CD4-positive, alpha-beta T cell (primary cell): ENCODE measurements at regions not wholly inside any gene's neighbourhood (a gene's known extent, or its start where the extent isn't known, plus 50 kb on each side); places are given as distances from the start of the nearest gene placed in this dataset.

Experiments used
- ATAC-seq: fragments of 200-7000 bp; cut with Tn5 transposase; one replicate; pipeline ENCODE4 v1.10.0; 2022; ENCODE audit warnings: mild to moderate bottlenecking; ENCODE audit not compliant: poor library complexity
- CTCF ChIA-PET: fragments of 350-600 bp; sonication (Branson Sonifier 250); formaldehyde crosslinking; loops from one replicate; lab custom pipeline; 2021; ENCODE audit warnings: antibody characterized with exemption, inconsistent platforms; lab: Charles Lee
- POLR2A ChIA-PET: fragments of 350-600 bp; sonication (Branson Sonifier 250); formaldehyde crosslinking; loops from one replicate; lab custom pipeline; 2021; ENCODE audit warnings: antibody characterized with exemption, inconsistent platforms; lab: Charles Lee
- DNase-seq, 14 experiments: peaks; one replicate each; pipeline ENCODE4 v3.0.0-alpha.2; 2013 to 2020; ENCODE audit warnings: mixed read lengths in 2 of 14
- H3K27ac ChIP-seq, 2 donors: one replicate each; pipeline versions ENCODE4 v1.5.1 to v1.7.0; 2013; ENCODE audit warnings: low read length in 2 of 2, low read depth in 1 of 2, mild to moderate bottlenecking in 1 of 2
- H3K27me3 ChIP-seq, 2 experiments: 1 replicate in 1 of 2; 2 replicates in 1 of 2; pipeline versions ENCODE4 v1.6.1 to v1.7.0; 2013; ENCODE audit warnings: low read length in 2 of 2, control low read depth in 1 of 2, mild to moderate bottlenecking in 1 of 2, moderate library complexity in 1 of 2; ENCODE audit not compliant: insufficient read depth in 2 of 2, control insufficient read depth in 1 of 2
- H3K36me3 ChIP-seq: one replicate; pipeline ENCODE4 v1.6.1; 2013; ENCODE audit warnings: low read length, control low read depth; ENCODE audit not compliant: insufficient read depth
- H3K4me1 ChIP-seq: one replicate; pipeline ENCODE4 v1.6.1; 2013; ENCODE audit warnings: low read length, control low read depth; ENCODE audit not compliant: insufficient read depth
- H3K4me3 ChIP-seq: one replicate; pipeline ENCODE4 v1.5.1; 2013; ENCODE audit warnings: mild to moderate bottlenecking, low read length, moderate library complexity
- H3K9me3 ChIP-seq, 2 experiments: 1 replicate in 1 of 2; 2 replicates in 1 of 2; pipeline versions ENCODE4 v1.6.1 to v1.7.0; 2013; ENCODE audit warnings: low read length in 2 of 2, mild to moderate bottlenecking in 2 of 2, control low read depth in 1 of 2, moderate library complexity in 1 of 2; ENCODE audit not compliant: control insufficient read depth in 1 of 2, insufficient read depth in 1 of 2
- H3K27ac Mint-ChIP-seq: one replicate; pipeline ENCODE4 v1.8.0; 2020; ENCODE audit warnings: mixed read lengths
- H3K27me3 Mint-ChIP-seq: one replicate; pipeline ENCODE4 v1.8.0; 2021; ENCODE audit warnings: mixed read lengths
- H3K36me3 Mint-ChIP-seq: one replicate; pipeline ENCODE4 v1.8.0; 2021; ENCODE audit warnings: low read depth, mixed read lengths
- H3K4me1 Mint-ChIP-seq: one replicate; pipeline ENCODE4 v1.8.0; 2021; ENCODE audit warnings: low read depth, mixed read lengths
- H3K4me3 Mint-ChIP-seq: one replicate; pipeline ENCODE4 v1.8.0; 2020; ENCODE audit warnings: mild to moderate bottlenecking, mixed read lengths
- H3K9me3 Mint-ChIP-seq: one replicate; pipeline ENCODE4 v1.8.0; 2020; ENCODE audit warnings: mixed read lengths
- intact Hi-C, 2 experiments: fragments of 100-400 bp; cut with DNase I in 1 of 2; cut with micrococcal nuclease in 1 of 2; formaldehyde crosslinking; loops; one replicate each; pipeline versions ENCODE4 v1.15.1 to v1.9.0; 2023 to 2025; cut with DNase I, micrococcal nuclease
- TF ChIP-seq, protein P1 (sequence below): fragments of 200-600 bp; IDR thresholded peaks from one replicate; pipeline ENCODE4 v1.8.0; 2022; ENCODE audit warnings: antibody characterized with exemption, mild to moderate bottlenecking

GRCh38 chr6:23633996-23634395 is 492.0 kb upstream of the NRSN1 start:
- Mint-ChIP-seq H3K36me3 (no peaks in the 10 kb centered on the region), H3K27ac (no peak overlapping the region), H3K4me1 (no peaks in the 10 kb centered on the region), H3K4me3 (no peak overlapping the region), H3K9me3 (no peaks in the 10 kb centered on the region), H3K27me3 (no peaks in the 10 kb centered on the region)
- no peaks in the 10 kb centered on the region for H3K27me3 ChIP-seq
- intact Hi-C loops, result no loop called here
- ChIA-PET CTCF (no interaction called here), POLR2A (no interaction called here)
- H3K4me1 ChIP-seq, result no peaks in the 10 kb centered on the region
- ATAC-seq (no peak), DNase-seq (no peak)
- H3K27ac ChIP-seq, result no peak overlapping the region
- TF ChIP-seq, protein P1, sequence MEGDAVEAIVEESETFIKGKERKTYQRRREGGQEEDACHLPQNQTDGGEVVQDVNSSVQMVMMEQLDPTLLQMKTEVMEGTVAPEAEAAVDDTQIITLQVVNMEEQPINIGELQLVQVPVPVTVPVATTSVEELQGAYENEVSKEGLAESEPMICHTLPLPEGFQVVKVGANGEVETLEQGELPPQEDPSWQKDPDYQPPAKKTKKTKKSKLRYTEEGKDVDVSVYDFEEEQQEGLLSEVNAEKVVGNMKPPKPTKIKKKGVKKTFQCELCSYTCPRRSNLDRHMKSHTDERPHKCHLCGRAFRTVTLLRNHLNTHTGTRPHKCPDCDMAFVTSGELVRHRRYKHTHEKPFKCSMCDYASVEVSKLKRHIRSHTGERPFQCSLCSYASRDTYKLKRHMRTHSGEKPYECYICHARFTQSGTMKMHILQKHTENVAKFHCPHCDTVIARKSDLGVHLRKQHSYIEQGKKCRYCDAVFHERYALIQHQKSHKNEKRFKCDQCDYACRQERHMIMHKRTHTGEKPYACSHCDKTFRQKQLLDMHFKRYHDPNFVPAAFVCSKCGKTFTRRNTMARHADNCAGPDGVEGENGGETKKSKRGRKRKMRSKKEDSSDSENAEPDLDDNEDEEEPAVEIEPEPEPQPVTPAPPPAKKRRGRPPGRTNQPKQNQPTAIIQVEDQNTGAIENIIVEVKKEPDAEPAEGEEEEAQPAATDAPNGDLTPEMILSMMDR, result no peak
- no peaks in the 10 kb centered on the region for H3K36me3 ChIP-seq
- no peak overlapping the region for H3K4me3 ChIP-seq
- peaks cover 0 to 4% of the 10 kb centered on the region in 2 experiments for H3K9me3 ChIP-seq

DNA sequence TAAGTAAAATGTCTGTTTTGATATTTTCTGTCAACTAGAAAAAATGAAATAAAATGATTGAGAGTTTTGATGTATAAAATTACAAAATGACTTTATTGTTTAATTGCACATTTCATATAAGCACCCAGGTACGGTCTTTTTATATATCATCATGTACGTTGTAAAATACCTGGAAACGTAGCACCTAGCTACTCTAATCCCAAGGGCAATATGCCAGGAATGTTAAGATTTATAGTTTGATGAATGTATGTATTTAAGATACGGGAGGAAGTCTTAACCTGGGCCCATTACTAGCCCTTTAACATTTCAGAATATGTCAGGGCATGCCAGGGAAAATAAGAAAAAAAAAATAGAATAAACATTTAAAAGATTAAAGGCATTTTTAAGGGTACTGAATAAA is 490.9 kb upstream of the NRSN1 start:
- ChIA-PET POLR2A (no interaction called here), CTCF (no interaction called here)
- H3K4me1 Mint-ChIP-seq, result no peaks in the 10 kb centered on the region
- no peaks in the 10 kb centered on the region for H3K36me3 Mint-ChIP-seq
- no peaks in the 10 kb centered on the region for H3K36me3 ChIP-seq
- H3K27me3 Mint-ChIP-seq, result no peaks in the 10 kb centered on the region
- H3K9me3 Mint-ChIP-seq, result no peaks in the 10 kb centered on the region
- H3K9me3 ChIP-seq, result peaks cover 0 to 4% of the 10 kb centered on the region in 2 experiments
- no peaks in the 10 kb centered on the region for H3K4me1 ChIP-seq
- H3K4me3 Mint-ChIP-seq, result no peak overlapping the region
- DNase-seq, result no peak
- H3K27ac Mint-ChIP-seq, result no peak overlapping the region
- H3K27ac ChIP-seq, result no peak overlapping the region
- TF ChIP-seq, protein P1, result no peak
- intact Hi-C loops, result no loop called here
- no peak for ATAC-seq
- H3K4me3 ChIP-seq, result no peak overlapping the region
- no peaks in the 10 kb centered on the region for H3K27me3 ChIP-seq

- no peaks in the 10 kb centered on the region for H3K36me3 ChIP-seq
- Mint-ChIP-seq H3K4me3 (no peak overlapping the region), H3K36me3 (no peaks in the 10 kb centered on the region), H3K27me3 (no peaks in the 10 kb centered on the region), H3K27ac (no peak overlapping the region), H3K4me1 (no peaks in the 10 kb centered on the region), H3K9me3 (no peaks in the 10 kb centered on the region)
- TF ChIP-seq, protein P1, result no peak
- ATAC-seq (no peak), DNase-seq (no peak)
- H3K4me1 ChIP-seq, result no peaks in the 10 kb centered on the region
- H3K9me3 ChIP-seq, result peaks cover 0 to 4% of the 10 kb centered on the region in 2 experiments
- POLR2A ChIA-PET, result no interaction called here
- CTCF ChIA-PET, result no interaction called here
- H3K27me3 ChIP-seq, result no peaks in the 10 kb centered on the region
- no peak overlapping the region for H3K4me3 ChIP-seq
- intact Hi-C loops, result no loop called here
- no peak overlapping the region for H3K27ac ChIP-seq
These were observed 488.7 kb upstream of the NRSN1 start for GRCh38 chr6:23637296-23637695.
